Type B pancreatic cell (in vitro differentiated cells): ENCODE measurements at regions not wholly inside any gene's neighbourhood (a gene's known extent, or its start where the extent isn't known, plus 50 kb on each side); places are given as distances from the start of the nearest gene placed in this dataset.

Experiments
- DNase-seq: peaks from one replicate; pipeline ENCODE4 v3.0.0; 2021; ENCODE audit warnings: mixed read lengths; ENCODE audit not compliant: unreplicated experiment; ENCODE audit errors: extremely low spot score
- H3K27ac Mint-ChIP-seq: 2 replicates; pipeline ENCODE4 v1.8.0; 2021; ENCODE audit warnings: mild to moderate bottlenecking, mixed read lengths
- H3K27me3 Mint-ChIP-seq: 2 replicates; pipeline ENCODE4 v1.8.0; 2021; ENCODE audit warnings: mixed read lengths
- H3K36me3 Mint-ChIP-seq: 2 replicates; pipeline ENCODE4 v1.8.0; 2021; ENCODE audit warnings: mixed read lengths
- H3K4me1 Mint-ChIP-seq: one replicate; pipeline ENCODE4 v1.8.0; 2021; ENCODE audit warnings: mixed read lengths; ENCODE audit not compliant: unreplicated experiment
- H3K4me3 Mint-ChIP-seq: 2 replicates; pipeline ENCODE4 v1.8.0; 2021; ENCODE audit warnings: mild to moderate bottlenecking, mixed read lengths
- H3K9me3 Mint-ChIP-seq: 2 replicates; pipeline ENCODE4 v1.8.0; 2021; ENCODE audit warnings: mixed read lengths
- CTCF ChIP-seq: fragments of 200-600 bp; sonication (generic); conservative IDR thresholded peaks from 2 replicates; pipeline ENCODE4 v1.5.0; 2021; ENCODE audit warnings: antibody characterized with exemption, mild to moderate bottlenecking

GRCh38 chr2:138319616-138320015 is 182.0 kb upstream of the SPOPL start:
- H3K4me1 Mint-ChIP-seq = no peaks in the 10 kb centered on the region
- H3K9me3 Mint-ChIP-seq = peaks cover 9% of the 10 kb centered on the region
- no peaks in the 10 kb centered on the region for H3K27me3 Mint-ChIP-seq
- H3K4me3 Mint-ChIP-seq = no peak overlapping the region
- no peak overlapping the region for H3K27ac Mint-ChIP-seq
- DNase-seq = no peak
- TF ChIP-seq CTCF = no peak
- H3K36me3 Mint-ChIP-seq = no peaks in the 10 kb centered on the region

- Mint-ChIP-seq H3K4me3 (no peak overlapping the region), H3K36me3 (no peaks in the 10 kb centered on the region), H3K4me1 (no peaks in the 10 kb centered on the region), H3K27ac (no peak overlapping the region), H3K9me3 (no peaks in the 10 kb centered on the region), H3K27me3 (no peaks in the 10 kb centered on the region)
- TF ChIP-seq CTCF = no peak
- DNase-seq = no peak
Observed at GRCh38 chr2:138321458-138321857, 180.1 kb upstream of the SPOPL start.

- H3K27ac Mint-ChIP-seq = no peak overlapping the region
- no peaks in the 10 kb centered on the region for H3K36me3 Mint-ChIP-seq
- no peak overlapping the region for H3K4me3 Mint-ChIP-seq
- H3K4me1 Mint-ChIP-seq = no peaks in the 10 kb centered on the region
- no peaks in the 10 kb centered on the region for H3K27me3 Mint-ChIP-seq
- no peak for DNase-seq
- TF ChIP-seq CTCF = no peak
- no peaks in the 10 kb centered on the region for H3K9me3 Mint-ChIP-seq
Observed at GRCh38 chr2:138323382-138324067, 178.0 kb upstream of the SPOPL start.

- no peak overlapping the region for H3K27ac Mint-ChIP-seq
- no peaks in the 10 kb centered on the region for H3K27me3 Mint-ChIP-seq
- peaks cover 4% of the 10 kb centered on the region for H3K4me1 Mint-ChIP-seq
- TF ChIP-seq CTCF = no peak
- no peaks in the 10 kb centered on the region for H3K9me3 Mint-ChIP-seq
- H3K36me3 Mint-ChIP-seq = no peaks in the 10 kb centered on the region
- H3K4me3 Mint-ChIP-seq = no peak overlapping the region
- DNase-seq = no peak
Observed at GRCh38 chr2:138324068-138324771, 177.3 kb upstream of the SPOPL start.

GRCh38 chr2:138327967-138328366 is 173.6 kb upstream of the SPOPL start:
- no peak for TF ChIP-seq CTCF
- H3K27ac Mint-ChIP-seq = no peak overlapping the region
- no peaks in the 10 kb centered on the region for H3K36me3 Mint-ChIP-seq
- H3K9me3 Mint-ChIP-seq = no peaks in the 10 kb centered on the region
- H3K4me1 Mint-ChIP-seq = peaks cover 6% of the 10 kb centered on the region
- no peak for DNase-seq
- no peaks in the 10 kb centered on the region for H3K27me3 Mint-ChIP-seq
- H3K4me3 Mint-ChIP-seq = no peak overlapping the region
